ENCODE measurements at regions not wholly inside any gene's neighbourhood (a gene's known extent, or its start where the extent isn't known, plus 50 kb on each side); places are given as distances from the start of the nearest gene placed in this dataset.

GRCh38 chr20:51093240-51093763 lies 70.4 kb upstream of the KCNG1 start:
- ATAC-seq (ENCODE audit: low read depth) (no peak), DNase-seq (no peak)
- peak overlapping the region in 1 of 2 donors; percentile 17 for H3K27ac ChIP-seq (ENCODE audit: low read length in 2 of 2)
- Mint-ChIP-seq H3K9me3 (ENCODE audit: insufficient read depth) (no peaks in the 10 kb centered on the region), H3K27ac (no peak overlapping the region), H3K4me3 (peak overlapping the region; percentile 9), H3K27me3 (peaks cover 24% of the 10 kb centered on the region), H3K4me1 (peaks cover 59% of the 10 kb centered on the region)
- H3K27me3 ChIP-seq (replicated peaks in 1 of 4; ENCODE audit: control extremely low read depth in 1 of 4, control insufficient read depth in 3 of 4, insufficient read depth in 4 of 4, low read length in 3 of 4) = peaks cover 0 to 20% (median 8%) of the 10 kb centered on the region in 4 experiments
- no peaks in the 10 kb centered on the region for H3K9me3 ChIP-seq (ENCODE audit: control extremely low read depth in 1 of 3, control insufficient read depth in 2 of 3, insufficient read depth in 1 of 3, low read length in 2 of 3)
- WGBS (ENCODE audit: insufficient coverage) = 54% methylated on average over 3 of the region's 7 CpGs
- TF ChIP-seq EZH2 (IDR thresholded peaks at IDR 0.05; ENCODE audit: borderline replicate concordance, insufficient read depth, low read depth, low read length, poor library complexity, severe bottlenecking) (no peak), CTCF (IDR thresholded peaks at IDR 0.05) (no peak)
- H4K20me1 ChIP-seq (ENCODE audit: control insufficient read depth, insufficient read depth, low read length, poor library complexity, severe bottlenecking) = no peaks in the 10 kb centered on the region
- H3K4me1 ChIP-seq (ENCODE audit: control insufficient read depth in 2 of 2, insufficient read depth in 2 of 2, low read length in 2 of 2) = peaks cover 78 to 79% of the 10 kb centered on the region in 2 donors
- H2AFZ ChIP-seq (ENCODE audit: insufficient read depth, low read depth, low read length, poor library complexity, severe bottlenecking) = no peak overlapping the region
- intact Hi-C loops (cut with micrococcal nuclease) = no loop called here
- H3K4me3 ChIP-seq (ENCODE audit: control extremely low read depth in 1 of 5, extremely low read depth in 1 of 5, insufficient read depth in 1 of 5, low read depth in 2 of 5, low read length in 4 of 5) = no peak overlapping the region
- no peaks in the 10 kb centered on the region for H3K79me2 ChIP-seq (ENCODE audit: control insufficient read depth, insufficient read depth, low read length)
- H3K4me2 ChIP-seq (replicated peaks; ENCODE audit: low read depth, low read length, poor library complexity, severe bottlenecking) = no peak overlapping the region
- no peak overlapping the region for H3K9ac ChIP-seq (ENCODE audit: low read length)
- CTCF ChIA-PET = no interaction called here
- POLR2A ChIA-PET = no interaction called here
- H3K36me3 ChIP-seq (replicated peaks in 1 of 2; ENCODE audit: control extremely low read depth in 1 of 2, control insufficient read depth in 1 of 2, extremely low read depth in 1 of 2, insufficient read depth in 2 of 2, low read length in 1 of 2) = no peaks in the 10 kb centered on the region

GRCh38 chr20:51092338-51092737 lies 69.4 kb upstream of the KCNG1 start:
- intact Hi-C loops (cut with micrococcal nuclease) = no loop called here
- peak overlapping the region; percentile 65 for H3K9ac ChIP-seq (ENCODE audit: low read length)
- peak overlapping the region in 1 of 2 donors; percentile 76 for H3K27ac ChIP-seq (ENCODE audit: low read length in 2 of 2)
- Mint-ChIP-seq H3K4me3 (peak overlapping the region; percentile 58), H3K4me1 (peaks cover 53% of the 10 kb centered on the region), H3K27ac (peak overlapping the region; percentile 1), H3K9me3 (ENCODE audit: insufficient read depth) (no peaks in the 10 kb centered on the region), H3K27me3 (peaks cover 24% of the 10 kb centered on the region)
- 0% methylated on average over 1 of the region's 4 CpGs for WGBS (ENCODE audit: insufficient coverage)
- no peak for DNase-seq
- TF ChIP-seq CTCF (IDR thresholded peaks at IDR 0.05) (no peak), EZH2 (IDR thresholded peaks at IDR 0.05; ENCODE audit: borderline replicate concordance, insufficient read depth, low read depth, low read length, poor library complexity, severe bottlenecking) (no peak)
- H3K4me3 ChIP-seq (ENCODE audit: control extremely low read depth in 1 of 5, extremely low read depth in 1 of 5, insufficient read depth in 1 of 5, low read depth in 2 of 5, low read length in 4 of 5) = peak overlapping the region in 4 of 5 experiments; percentile 7 to 63 (median 38)
- H2AFZ ChIP-seq (ENCODE audit: insufficient read depth, low read depth, low read length, poor library complexity, severe bottlenecking) = peak overlapping the region; percentile 71
- H4K20me1 ChIP-seq (ENCODE audit: control insufficient read depth, insufficient read depth, low read length, poor library complexity, severe bottlenecking) = no peaks in the 10 kb centered on the region
- peaks cover 68 to 70% of the 10 kb centered on the region in 2 donors for H3K4me1 ChIP-seq (ENCODE audit: control insufficient read depth in 2 of 2, insufficient read depth in 2 of 2, low read length in 2 of 2)
- H3K79me2 ChIP-seq (ENCODE audit: control insufficient read depth, insufficient read depth, low read length) = no peaks in the 10 kb centered on the region
- H3K27me3 ChIP-seq (replicated peaks in 1 of 4; ENCODE audit: control extremely low read depth in 1 of 4, control insufficient read depth in 3 of 4, insufficient read depth in 4 of 4, low read length in 3 of 4) = peaks cover 0 to 20% (median 8%) of the 10 kb centered on the region in 4 experiments
- peak overlapping the region; percentile 76 for H3K4me2 ChIP-seq (replicated peaks; ENCODE audit: low read depth, low read length, poor library complexity, severe bottlenecking)
- no peaks in the 10 kb centered on the region for H3K36me3 ChIP-seq (replicated peaks in 1 of 2; ENCODE audit: control extremely low read depth in 1 of 2, control insufficient read depth in 1 of 2, extremely low read depth in 1 of 2, insufficient read depth in 2 of 2, low read length in 1 of 2)
- no peak for ATAC-seq (ENCODE audit: low read depth)
- POLR2A ChIA-PET = interaction anchor here (0.6 kb wide), 1 partner anchor 26 kb away, joined by 3 read pairs; no protein-coding TSS in a partner anchor
- H3K9me3 ChIP-seq (ENCODE audit: control extremely low read depth in 1 of 3, control insufficient read depth in 2 of 3, insufficient read depth in 1 of 3, low read length in 2 of 3) = no peaks in the 10 kb centered on the region
- CTCF ChIA-PET = interaction anchor here (0.8 kb wide), 1 partner anchor 524 kb away, joined by 3 read pairs; no protein-coding TSS in a partner anchor
